Left lung (tissue), 4 donors: ENCODE measurements at regions not wholly inside any gene's neighbourhood (a gene's known extent, or its start where the extent isn't known, plus 50 kb on each side); places are given as distances from the start of the nearest gene placed in this dataset.

Experiments used
- ATAC-seq: fragments of 200-7000 bp; cut with Tn5 transposase; one replicate; pipeline ENCODE4 v1.9.1; 2020; ENCODE audit warnings: moderate library complexity
- DNase-seq, 4 donors: peaks; one replicate each; pipeline ENCODE4 v3.0.0-alpha.2; 2013 to 2020
- H3K27ac ChIP-seq, 2 donors: fragments of 200-600 bp; sonication (generic) in 1 of 2; one replicate each; pipeline versions ENCODE4 v1.5.0 to v1.8.0; 2020 to 2021
- H3K27me3 ChIP-seq, 2 donors: fragments of 200-600 bp; sonication (generic) in 1 of 2; one replicate each; pipeline versions ENCODE4 v1.5.0 to v1.8.0; 2020 to 2021
- H3K36me3 ChIP-seq, 2 donors: fragments of 200-600 bp; sonication (generic) in 1 of 2; one replicate each; pipeline versions ENCODE4 v1.5.0 to v1.8.0; 2020 to 2021
- H3K4me1 ChIP-seq, 2 donors: fragments of 200-600 bp; one replicate each; pipeline ENCODE4 v1.8.0; 2021
- H3K4me3 ChIP-seq, 2 donors: fragments of 200-600 bp; sonication (generic) in 1 of 2; one replicate each; pipeline versions ENCODE4 v1.5.0 to v1.8.0; 2020 to 2021; ENCODE audit warnings: mild to moderate bottlenecking in 1 of 2
- H3K9me3 ChIP-seq, 2 donors: fragments of 200-600 bp; sonication (generic) in 1 of 2; one replicate each; pipeline versions ENCODE4 v1.5.0 to v1.8.0; 2020 to 2021
- CTCF ChIP-seq, 2 donors: fragments of 200-600 bp; sonication (generic) in 1 of 2; IDR thresholded peaks; one replicate each; pipeline versions ENCODE4 v1.5.0 to v1.8.0; 2021; ENCODE audit warnings: antibody characterized with exemption in 2 of 2
- intact Hi-C, 2 donors: fragments of 100-400 bp; cut with DNase I; formaldehyde crosslinking; loops; one replicate each; pipeline versions ENCODE4 v1.11.2 to v1.14.2; 2022
- donor health status: DM: no; HTN: yes; CAD: no.
- donor health status: DM: no; HTN: no; CAD: no.

GRCh38 chr3:194272861-194273742 is 78.0 kb downstream of the CPN2 start:
- ATAC-seq: no peak
- no peak overlapping the region for H3K4me3 ChIP-seq
- no peaks in the 10 kb centered on the region for H3K27me3 ChIP-seq
- intact Hi-C loops: no loop called here
- H3K36me3 ChIP-seq: no peaks in the 10 kb centered on the region
- no peak for DNase-seq
- no peaks in the 10 kb centered on the region for H3K9me3 ChIP-seq
- peaks cover 26 to 56% of the 10 kb centered on the region in 2 donors for H3K4me1 ChIP-seq
- no peak overlapping the region for H3K27ac ChIP-seq
- TF ChIP-seq CTCF (IDR thresholded peaks at IDR 0.05): no peak

- Histone ChIP-seq H3K27me3 (no peaks in the 10 kb centered on the region), H3K36me3 (no peaks in the 10 kb centered on the region), H3K4me1 (peaks cover 30 to 55% of the 10 kb centered on the region in 2 donors), H3K4me3 (no peak overlapping the region), H3K27ac (no peak overlapping the region), H3K9me3 (no peaks in the 10 kb centered on the region)
- TF ChIP-seq CTCF (IDR thresholded peaks at IDR 0.05): no peak
- ATAC-seq (no peak), DNase-seq (no peak)
- intact Hi-C loops: no loop called here
Observed at GRCh38 chr3:194273743-194274310, 77.3 kb downstream of the CPN2 start.

GRCh38 chr3:194274424-194275085 is 76.6 kb downstream of the CPN2 start:
- Histone ChIP-seq H3K27me3 (no peaks in the 10 kb centered on the region), H3K9me3 (no peaks in the 10 kb centered on the region), H3K4me1 (peaks cover 25 to 48% of the 10 kb centered on the region in 2 donors), H3K4me3 (no peak overlapping the region), H3K27ac (no peak overlapping the region), H3K36me3 (no peaks in the 10 kb centered on the region)
- TF ChIP-seq CTCF (IDR thresholded peaks at IDR 0.05): no peak
- no peak for DNase-seq
- intact Hi-C loops: no loop called here
- no peak for ATAC-seq

- DNase-seq (no peak), ATAC-seq (no peak)
- Histone ChIP-seq H3K27ac (no peak overlapping the region), H3K36me3 (no peaks in the 10 kb centered on the region), H3K27me3 (no peaks in the 10 kb centered on the region), H3K9me3 (no peaks in the 10 kb centered on the region), H3K4me3 (no peak overlapping the region), H3K4me1 (peaks cover 21 to 40% of the 10 kb centered on the region in 2 donors)
- intact Hi-C loops: no loop called here
- no peak for TF ChIP-seq CTCF (IDR thresholded peaks at IDR 0.05)
Observed at GRCh38 chr3:194275291-194275690, 75.8 kb downstream of the CPN2 start.

GRCh38 chr3:194275721-194276120 is 75.4 kb downstream of the CPN2 start:
- no peak for ATAC-seq
- intact Hi-C loops: no loop called here
- Histone ChIP-seq H3K4me3 (no peak overlapping the region), H3K27ac (no peak overlapping the region), H3K27me3 (no peaks in the 10 kb centered on the region), H3K36me3 (no peaks in the 10 kb centered on the region), H3K9me3 (no peaks in the 10 kb centered on the region), H3K4me1 (peaks cover 17 to 36% of the 10 kb centered on the region in 2 donors)
- no peak for TF ChIP-seq CTCF (IDR thresholded peaks at IDR 0.05)
- DNase-seq: no peak
